ENCODE measurements at regions not wholly inside any gene's neighbourhood (a gene's known extent, or its start where the extent isn't known, plus 50 kb on each side); places are given as distances from the start of the nearest gene placed in this dataset.
"Not testable (repeated sequence)": the region's sequence is repeated elsewhere in the genome, so short reads cannot be mapped to it uniquely, and the experiment has no call there.

DNA sequence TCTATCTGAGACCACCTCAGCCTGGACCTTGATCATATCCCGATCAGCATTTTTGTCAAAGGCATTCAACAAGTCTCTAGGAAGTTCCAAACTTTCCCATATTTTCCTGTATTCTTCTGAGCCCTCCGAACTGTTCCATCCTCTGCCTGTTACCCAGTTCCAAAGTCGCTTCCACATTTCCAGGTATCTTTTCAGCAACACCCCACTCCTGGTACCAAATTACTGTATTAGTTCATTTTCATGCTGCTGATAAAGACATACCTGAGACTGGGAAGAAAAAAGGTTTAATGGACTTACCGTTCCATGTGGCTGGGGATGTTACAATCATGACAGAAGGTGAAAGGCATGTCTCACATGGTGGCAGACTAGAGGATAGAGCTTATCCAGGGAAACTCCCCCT is 338.1 kb upstream of the LRRC3B start:
- not testable (repeated sequence) for DNase-seq

DNA sequence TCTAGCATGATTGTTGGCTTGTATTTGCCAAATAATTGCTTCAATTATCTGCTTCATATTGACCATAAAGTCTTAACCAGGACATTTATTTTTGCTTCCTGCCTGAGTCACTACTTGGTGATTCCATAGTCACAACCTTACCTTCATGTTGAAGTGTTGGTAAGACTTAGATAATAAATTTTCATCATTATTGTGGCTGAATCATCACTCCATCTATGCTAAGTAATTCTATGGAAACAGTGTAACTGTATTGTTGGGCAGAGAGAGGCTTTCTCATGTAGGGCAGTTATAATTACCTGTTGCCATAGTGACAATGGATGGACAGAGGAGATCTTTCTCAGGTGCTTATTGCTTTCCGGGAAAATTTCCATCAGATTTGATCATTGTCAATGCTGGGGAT is 330.7 kb upstream of the LRRC3B start:
- DNase-seq: no peak

GRCh38 chr3:26292780-26293179 is 329.8 kb upstream of the LRRC3B start:
- no peak for DNase-seq

- no peak for DNase-seq
Observed at GRCh38 chr3:26293329-26293844, 329.2 kb upstream of the LRRC3B start.

DNA sequence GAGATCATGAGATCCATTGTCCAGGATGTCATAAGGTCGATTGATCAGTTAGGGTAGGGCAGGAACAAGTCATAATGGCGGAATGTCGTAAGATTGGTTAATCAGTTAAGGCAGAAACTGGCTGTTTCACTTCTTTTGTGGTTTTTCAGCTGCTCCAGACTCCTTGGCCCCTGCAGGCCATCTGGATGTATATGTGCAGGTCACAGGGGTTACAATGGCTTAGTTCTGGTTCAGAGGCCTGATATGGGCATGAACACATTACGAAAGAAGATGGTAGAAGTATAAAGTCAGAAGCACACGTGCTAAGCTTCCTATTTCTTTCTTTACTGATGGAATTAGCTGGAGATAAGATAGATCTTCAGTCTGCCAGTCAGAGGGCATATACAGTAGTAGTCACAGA is 315.4 kb upstream of the LRRC3B start:
- no peak for DNase-seq

DNA sequence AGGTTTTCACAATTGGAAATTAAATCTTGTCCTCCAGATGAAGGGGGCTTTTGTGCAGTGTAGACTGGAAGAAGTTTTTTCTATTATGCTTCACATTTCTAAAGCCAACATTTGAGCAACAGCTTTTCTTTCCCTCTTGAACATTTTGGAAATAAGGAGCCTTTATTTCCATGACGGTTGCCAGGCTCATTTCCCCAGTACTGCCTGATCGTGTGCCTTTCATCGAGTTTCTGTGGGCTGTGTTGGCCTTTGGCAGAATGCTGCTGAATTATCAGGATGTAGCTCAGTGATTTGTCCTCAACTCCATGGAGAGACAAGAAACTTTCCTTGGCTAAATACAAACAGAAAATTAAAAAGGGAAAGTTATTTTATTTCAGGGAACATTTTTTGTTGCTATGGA is 314.8 kb upstream of the LRRC3B start:
- DNase-seq: no peak

DNA sequence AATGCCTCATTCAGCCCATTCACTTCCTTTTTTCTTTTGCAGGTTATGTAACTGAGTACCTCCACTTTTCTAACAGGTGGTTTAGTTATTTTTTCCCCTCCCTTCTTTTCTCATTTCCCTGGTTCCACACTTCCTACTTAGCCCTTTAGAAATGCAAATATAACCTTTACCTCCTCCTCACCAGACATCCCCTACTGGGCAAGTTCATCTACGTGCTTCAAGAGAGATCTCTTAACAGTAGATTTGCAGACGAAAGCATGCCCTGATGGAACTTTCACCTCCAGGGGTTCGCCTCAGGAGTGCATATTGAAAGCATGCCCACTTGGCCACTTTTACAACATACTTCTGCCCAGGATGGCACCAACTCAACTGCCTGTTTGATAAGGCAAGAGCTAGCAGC is 314.1 kb upstream of the LRRC3B start:
- no peak for DNase-seq

DNA sequence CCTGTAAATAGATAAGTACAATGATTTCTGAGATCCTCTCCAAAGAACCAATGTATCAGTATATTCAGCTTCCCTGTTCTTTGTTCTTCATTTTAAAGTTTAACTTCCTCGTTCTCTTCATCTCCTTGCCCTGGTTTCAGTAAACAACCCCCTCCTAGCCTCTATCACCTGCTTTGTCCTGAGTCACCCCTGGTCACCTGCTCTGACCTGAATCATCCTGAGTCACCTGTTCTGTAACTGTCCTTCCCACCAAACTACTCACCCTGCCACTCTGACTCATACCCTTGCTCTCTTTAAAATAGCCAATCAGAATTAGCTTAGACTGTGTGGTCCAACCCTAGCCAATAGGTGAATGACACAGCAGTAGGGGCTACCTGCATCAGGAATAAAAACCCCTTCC is 313.0 kb upstream of the LRRC3B start:
- not testable (repeated sequence) for DNase-seq

DNA sequence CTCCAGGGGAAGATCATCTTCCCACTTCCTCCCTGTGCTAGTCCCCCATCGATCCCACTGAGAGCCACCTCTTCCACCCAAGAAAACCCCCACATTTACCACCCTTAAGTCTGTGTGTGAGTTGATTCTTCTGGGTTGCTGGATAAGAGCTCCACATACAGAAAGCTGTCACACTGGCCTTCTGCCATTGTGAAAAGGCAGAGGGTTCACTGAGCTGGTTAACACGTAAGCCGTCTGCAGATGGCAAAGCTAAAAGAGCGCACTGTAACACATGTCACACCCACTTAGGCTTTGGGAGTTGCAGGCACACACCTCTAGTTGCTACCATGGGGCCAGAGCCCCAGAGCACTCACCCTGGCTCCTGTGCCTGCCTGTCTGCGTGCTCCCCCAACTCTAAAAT is 309.8 kb upstream of the LRRC3B start:
- no peak for DNase-seq

- DNase-seq: no peak
Observed at GRCh38 chr3:26316472-26316871, 306.1 kb upstream of the LRRC3B start.

DNA sequence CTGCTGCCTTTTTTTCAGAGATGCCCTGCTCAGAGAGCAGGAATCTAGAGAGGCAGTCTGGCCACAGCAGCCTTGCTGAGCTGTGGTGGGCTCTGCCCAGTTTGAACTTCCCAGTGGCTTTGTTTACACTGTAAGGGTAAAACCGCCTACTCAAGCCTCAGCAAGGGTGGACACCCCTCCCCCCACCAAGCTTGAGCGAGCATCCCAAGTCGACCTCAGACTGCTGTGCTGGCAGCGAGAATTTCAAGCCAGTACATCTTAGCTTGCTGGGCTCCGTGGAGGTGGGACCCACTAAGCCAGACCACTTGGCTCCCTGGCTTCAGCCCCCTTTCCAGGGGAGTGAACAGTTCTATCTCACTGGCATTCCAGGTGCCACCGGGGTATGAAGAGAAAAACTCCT is 298.8 kb upstream of the LRRC3B start:
- not testable (repeated sequence) for DNase-seq

- no peak for DNase-seq
Observed at GRCh38 chr3:26340001-26340400, 282.6 kb upstream of the LRRC3B start.

DNA sequence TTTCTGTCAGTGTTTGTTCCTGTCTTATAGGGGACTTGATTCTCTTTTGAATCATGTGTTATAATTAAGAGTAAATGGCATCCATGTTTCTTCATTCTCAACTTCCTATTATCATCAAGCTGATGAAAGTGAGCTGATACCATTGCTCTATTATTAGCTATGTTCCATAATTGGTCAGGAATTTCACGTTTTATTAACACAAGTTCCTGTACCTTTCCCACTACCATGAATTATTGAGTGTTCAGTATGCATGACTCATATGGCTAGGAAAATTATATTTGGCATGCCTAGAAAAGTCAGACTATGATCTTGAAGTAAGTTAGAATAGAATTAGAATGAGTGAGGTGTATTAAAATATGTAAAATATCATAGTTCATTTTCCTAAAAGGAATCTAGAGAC is 278.9 kb upstream of the LRRC3B start:
- no peak for DNase-seq

DNA sequence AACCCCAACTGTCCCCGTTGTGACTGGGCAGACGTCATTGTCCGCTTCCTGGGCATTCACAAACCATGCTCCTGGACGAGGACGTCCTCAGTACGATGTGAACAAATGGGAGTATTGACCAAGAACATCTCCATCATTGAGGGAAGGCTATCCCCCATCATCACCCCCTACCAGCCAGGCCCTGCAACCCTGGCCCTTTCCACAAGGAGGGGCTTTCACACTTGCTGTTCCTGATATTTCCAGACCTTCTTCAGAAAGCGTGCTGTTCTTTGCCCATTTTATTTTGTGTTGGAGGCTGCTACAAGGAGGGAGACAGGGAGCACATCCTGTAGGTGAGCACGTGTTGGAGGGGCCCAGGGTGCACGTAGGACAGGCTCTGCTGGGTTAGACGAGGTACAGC is 277.0 kb upstream of the LRRC3B start:
- no peak for DNase-seq

GRCh38 chr3:26346497-26346896 is 276.1 kb upstream of the LRRC3B start:
- no peak for DNase-seq

- no peak for DNase-seq
Observed at GRCh38 chr3:26347150-26347549, 275.4 kb upstream of the LRRC3B start.

GRCh38 chr3:26350853-26351252 is 271.7 kb upstream of the LRRC3B start:
- no peak for DNase-seq

- no peak for DNase-seq
Observed at GRCh38 chr3:26353097-26353496, 269.5 kb upstream of the LRRC3B start.

DNA sequence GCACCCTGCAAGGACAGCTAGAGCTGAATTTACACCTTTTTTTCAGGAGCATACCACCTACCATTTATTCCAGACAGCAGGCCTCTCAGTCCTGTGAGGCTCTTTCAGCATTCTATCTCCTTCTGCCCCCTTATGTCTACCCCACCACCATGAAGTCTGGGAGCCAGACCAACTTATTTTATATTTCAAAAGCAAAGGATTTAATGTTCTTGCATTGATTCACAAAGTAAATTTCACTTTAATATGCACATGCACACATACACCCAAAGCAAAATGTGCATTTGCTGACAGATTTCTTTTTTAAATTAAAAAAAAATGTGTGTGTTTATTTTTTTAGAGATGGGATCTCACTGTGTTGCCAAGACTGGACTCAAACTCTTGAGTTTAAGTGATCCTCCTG is 264.2 kb upstream of the LRRC3B start:
- DNase-seq: no peak

DNA sequence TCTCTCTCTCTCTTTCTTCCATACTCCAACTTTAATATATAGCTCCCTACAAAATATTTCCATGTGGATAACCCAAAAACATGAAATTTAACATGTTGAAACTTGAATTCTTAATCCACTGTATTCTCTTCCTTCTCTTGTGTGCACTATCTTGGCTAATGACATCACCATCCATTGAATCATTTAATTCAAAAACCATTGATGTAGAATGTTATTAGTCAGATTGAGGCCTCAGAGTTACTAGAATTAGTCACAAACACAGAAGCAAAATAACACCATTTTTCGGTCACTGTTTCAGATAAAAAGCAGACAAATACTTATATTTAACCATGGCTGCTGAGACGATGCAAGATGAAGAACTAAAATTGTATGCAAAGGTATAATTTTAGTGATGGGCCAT is 256.9 kb upstream of the LRRC3B start:
- DNase-seq: no peak

DNA sequence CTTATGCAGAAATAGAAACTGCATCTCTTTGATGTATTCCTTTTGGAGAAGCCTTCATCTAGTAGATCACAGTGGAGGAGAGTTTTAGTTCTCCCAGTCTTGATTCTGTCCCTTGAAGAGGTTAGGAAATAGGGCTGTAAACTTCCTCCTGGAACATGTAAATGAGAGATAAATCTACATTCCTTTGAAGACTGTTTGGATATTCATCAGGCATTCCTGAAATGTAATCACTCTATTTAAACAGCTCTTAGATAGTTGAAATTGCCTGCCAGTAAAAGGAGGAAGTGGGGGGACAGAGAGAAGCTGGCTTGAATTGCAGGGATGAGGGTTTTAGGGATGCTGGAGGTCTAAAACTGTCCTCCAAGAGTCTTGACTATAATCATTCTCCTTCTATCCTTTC is 254.3 kb upstream of the LRRC3B start:
- no peak for DNase-seq

GRCh38 chr3:26369133-26369532 is 253.4 kb upstream of the LRRC3B start:
- DNase-seq: no peak

- no peak for DNase-seq
Observed at GRCh38 chr3:26375843-26376530, 246.6 kb upstream of the LRRC3B start.

DNA sequence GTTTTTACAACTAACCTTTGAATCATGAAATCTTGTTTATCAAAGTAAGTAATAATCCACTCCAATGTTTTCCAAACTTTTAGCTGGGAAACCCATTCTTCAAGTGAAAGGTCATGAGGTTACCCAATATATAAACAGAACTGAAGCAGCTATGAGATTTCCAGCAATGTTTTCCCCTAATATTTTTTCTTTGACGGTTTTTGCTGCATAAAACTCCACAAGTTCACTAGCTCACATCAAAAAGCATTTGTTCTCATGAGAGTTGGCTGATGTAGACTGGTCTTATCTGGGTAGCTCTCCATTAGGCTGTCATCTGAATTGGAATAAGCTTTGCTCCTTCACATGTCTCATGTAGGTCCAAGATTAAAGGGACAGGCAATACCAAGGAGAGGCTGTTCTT is 241.2 kb upstream of the LRRC3B start:
- DNase-seq: no peak

DNA sequence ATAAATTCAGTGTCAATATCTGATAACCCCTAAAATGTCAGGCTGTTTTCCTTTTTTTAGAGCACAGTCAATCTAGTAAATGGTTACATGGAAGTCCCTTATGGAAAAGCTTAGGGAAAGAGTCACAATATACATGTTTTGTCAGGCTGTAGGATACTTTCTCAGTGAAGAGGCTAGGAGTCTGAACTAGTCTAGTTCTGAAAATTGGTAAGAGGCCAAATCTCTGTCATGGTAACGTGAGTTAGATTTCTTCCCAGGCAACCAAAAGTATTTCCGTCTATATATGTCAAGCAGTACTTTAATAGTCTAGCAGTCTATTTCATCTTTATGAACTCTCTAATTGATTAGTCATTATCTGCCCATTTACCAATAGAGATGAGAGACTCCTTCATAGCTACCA is 215.9 kb upstream of the LRRC3B start:
- no peak for DNase-seq
